Muscle layer of duodenum (tissue), 2 donors: ENCODE measurements at regions not wholly inside any gene's neighbourhood (a gene's known extent, or its start where the extent isn't known, plus 50 kb on each side); places are given as distances from the start of the nearest gene placed in this dataset.

Source experiments
- H3K27ac ChIP-seq: one replicate; pipeline ENCODE4 v1.7.0; 2013; ENCODE audit warnings: mild to moderate bottlenecking, low read length
- H3K27me3 ChIP-seq: one replicate; pipeline ENCODE4 v1.7.0; 2013; ENCODE audit warnings: low read depth, mild to moderate bottlenecking, control low read depth, low read length
- H3K36me3 ChIP-seq, 2 donors: one replicate each; pipeline ENCODE4 v1.7.0; 2013; ENCODE audit warnings: low read length in 2 of 2, control low read depth in 1 of 2, mild to moderate bottlenecking in 1 of 2; ENCODE audit not compliant: insufficient read depth in 2 of 2, control insufficient read depth in 1 of 2
- H3K4me1 ChIP-seq, 2 donors: one replicate each; pipeline ENCODE4 v1.7.0; 2013; ENCODE audit warnings: low read length in 2 of 2, mild to moderate bottlenecking in 2 of 2, control low read depth in 1 of 2, moderate library complexity in 1 of 2; ENCODE audit not compliant: insufficient read depth in 2 of 2, control insufficient read depth in 1 of 2
- H3K4me3 ChIP-seq, 2 donors: one replicate each; pipeline ENCODE4 v1.7.0; 2013; ENCODE audit warnings: low read length in 2 of 2, low read depth in 1 of 2, mild to moderate bottlenecking in 1 of 2
- H3K9me3 ChIP-seq, 2 donors: one replicate each; pipeline ENCODE4 v1.7.0; 2013; ENCODE audit warnings: low read length in 2 of 2, control low read depth in 1 of 2, mild to moderate bottlenecking in 1 of 2; ENCODE audit not compliant: control insufficient read depth in 1 of 2
- donor health status: healthy.

DNA sequence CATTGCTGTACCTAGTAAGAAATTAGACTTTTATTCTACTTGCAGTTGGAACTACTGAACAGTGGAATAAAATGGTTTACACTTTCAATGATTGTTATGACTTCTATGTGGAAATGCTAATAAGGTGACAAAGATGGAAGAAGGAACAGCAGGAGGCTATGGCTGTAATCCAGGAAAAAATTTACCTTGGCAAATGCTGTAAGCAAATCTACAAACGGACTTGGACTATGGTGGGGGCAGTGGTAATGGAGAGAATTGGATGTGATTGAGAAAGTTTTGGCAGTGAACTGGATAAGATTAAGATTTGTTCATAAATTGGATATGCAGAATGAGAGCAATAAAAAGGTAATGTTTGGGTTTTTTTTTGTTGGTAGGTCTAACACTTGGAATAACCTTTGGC is 111.0 kb upstream of the ERBB4 start:
- Histone ChIP-seq H3K36me3 (no peaks in the 10 kb centered on the region), H3K9me3 (peaks cover 0 to 6% of the 10 kb centered on the region in 2 donors), H3K4me1 (no peaks in the 10 kb centered on the region), H3K4me3 (no peak overlapping the region), H3K27ac (no peak overlapping the region), H3K27me3 (no peaks in the 10 kb centered on the region)

DNA sequence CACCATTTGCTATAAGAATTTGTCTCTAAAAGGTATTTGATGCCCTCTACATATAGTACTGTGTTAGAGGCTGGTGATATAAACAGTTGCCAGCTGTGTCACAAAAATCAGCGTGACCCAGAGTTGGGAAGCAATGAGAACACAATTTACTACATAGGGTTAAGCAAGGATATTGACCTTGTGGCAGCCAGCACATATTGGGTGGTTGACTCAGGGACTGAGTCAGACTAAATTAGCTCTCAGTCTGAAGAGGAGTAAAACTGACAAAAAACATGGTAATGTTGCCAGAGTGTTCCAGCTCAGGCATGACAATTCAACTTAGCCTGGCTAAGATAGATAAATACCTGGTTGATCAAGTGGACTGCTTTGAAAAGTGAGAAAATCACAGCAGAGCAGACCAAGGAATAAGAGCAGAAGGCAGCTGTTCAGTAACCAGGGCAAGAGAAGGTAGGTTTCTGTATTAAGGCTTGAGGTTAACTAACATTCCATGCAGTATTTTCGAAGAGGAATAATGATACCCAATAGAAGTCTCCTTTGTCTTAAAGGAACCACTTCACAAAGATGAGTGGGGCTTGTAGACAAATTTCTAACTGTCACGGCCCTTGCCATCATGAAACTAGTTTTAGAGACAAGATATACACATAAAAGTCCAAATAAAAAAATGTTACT is 108.2 kb upstream of the ERBB4 start:
- Histone ChIP-seq H3K27ac (no peak overlapping the region), H3K9me3 (no peaks in the 10 kb centered on the region), H3K27me3 (no peaks in the 10 kb centered on the region), H3K36me3 (no peaks in the 10 kb centered on the region), H3K4me3 (no peak overlapping the region), H3K4me1 (no peaks in the 10 kb centered on the region)

DNA sequence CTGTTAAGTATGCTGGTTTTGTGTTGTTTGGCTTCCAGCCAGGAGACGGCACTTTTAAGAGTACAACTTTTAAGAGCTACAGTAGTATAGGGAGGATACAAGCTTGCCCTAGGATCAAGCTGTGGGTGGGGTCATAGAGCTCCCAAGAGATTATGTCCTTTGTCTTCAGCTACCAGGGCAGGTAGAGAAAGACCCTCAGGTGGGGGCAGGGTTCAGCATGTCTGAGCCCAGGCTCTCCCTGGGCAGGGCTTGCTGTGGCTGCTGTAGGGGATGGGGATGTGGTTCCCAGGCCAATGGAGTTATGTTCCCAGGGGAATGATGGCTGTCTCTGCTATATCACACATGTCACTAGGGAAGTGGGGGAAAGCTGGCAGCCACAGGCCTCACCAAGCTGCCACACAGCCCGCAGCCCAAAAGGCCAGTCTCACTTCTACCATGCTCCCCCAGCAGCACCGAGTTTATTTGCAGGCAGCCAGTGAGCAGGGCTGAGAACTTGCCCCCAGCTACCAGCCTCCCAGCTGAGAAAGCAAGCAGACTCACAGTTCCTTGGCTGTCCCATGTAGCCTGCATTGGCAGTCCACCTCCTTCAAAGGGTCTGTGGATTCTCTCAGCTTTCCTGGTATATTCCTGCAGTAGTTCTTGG is 105.7 kb upstream of the ERBB4 start:
- no peaks in the 10 kb centered on the region for H3K4me1 ChIP-seq
- no peak overlapping the region for H3K27ac ChIP-seq
- no peaks in the 10 kb centered on the region for H3K27me3 ChIP-seq
- H3K36me3 ChIP-seq, result no peaks in the 10 kb centered on the region
- no peak overlapping the region for H3K4me3 ChIP-seq
- no peaks in the 10 kb centered on the region for H3K9me3 ChIP-seq

DNA sequence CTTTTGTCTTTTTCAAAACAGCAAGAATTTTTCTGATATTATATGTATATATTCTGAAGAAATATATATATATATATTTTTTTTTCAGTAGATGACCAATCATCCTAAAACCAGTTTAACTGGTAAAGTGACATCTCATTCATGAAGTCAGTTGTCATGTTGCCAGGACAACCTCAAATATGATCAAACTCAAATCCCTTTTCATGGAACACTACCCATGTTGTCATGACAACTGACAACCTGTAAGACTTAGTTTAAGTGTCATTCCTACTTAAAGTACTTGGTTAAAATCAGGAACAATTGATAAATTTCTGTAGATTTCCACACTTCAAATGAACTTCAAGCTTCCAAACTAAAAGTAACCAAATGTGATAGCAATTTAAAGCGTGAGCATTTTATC is 101.8 kb upstream of the ERBB4 start:
- Histone ChIP-seq H3K9me3 (peaks cover 0 to 2% of the 10 kb centered on the region in 2 donors), H3K27ac (no peak overlapping the region), H3K4me1 (no peaks in the 10 kb centered on the region), H3K4me3 (no peak overlapping the region), H3K36me3 (no peaks in the 10 kb centered on the region), H3K27me3 (no peaks in the 10 kb centered on the region)

DNA sequence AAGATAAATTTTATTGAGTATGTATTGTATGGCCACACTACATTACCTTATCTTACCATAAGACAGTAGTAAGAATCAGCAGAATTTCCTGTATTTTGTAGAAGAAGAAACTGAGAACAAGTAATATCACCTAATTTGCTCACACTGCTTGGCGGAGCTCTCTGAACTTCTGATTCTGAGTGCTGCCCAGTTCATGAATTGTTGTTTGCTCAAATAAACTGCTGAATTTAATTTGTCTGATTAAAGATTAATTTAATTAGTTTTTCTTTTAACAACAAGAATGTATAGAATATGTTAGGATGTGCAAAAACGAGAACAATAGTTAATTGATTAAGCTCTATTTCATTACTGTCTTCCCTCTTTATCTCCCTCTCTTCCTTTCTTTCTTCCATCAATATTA is 100.1 kb upstream of the ERBB4 start:
- Histone ChIP-seq H3K27ac (no peak overlapping the region), H3K36me3 (no peaks in the 10 kb centered on the region), H3K27me3 (no peaks in the 10 kb centered on the region), H3K4me1 (no peaks in the 10 kb centered on the region), H3K4me3 (no peak overlapping the region), H3K9me3 (peaks cover 0 to 2% of the 10 kb centered on the region in 2 donors)

DNA sequence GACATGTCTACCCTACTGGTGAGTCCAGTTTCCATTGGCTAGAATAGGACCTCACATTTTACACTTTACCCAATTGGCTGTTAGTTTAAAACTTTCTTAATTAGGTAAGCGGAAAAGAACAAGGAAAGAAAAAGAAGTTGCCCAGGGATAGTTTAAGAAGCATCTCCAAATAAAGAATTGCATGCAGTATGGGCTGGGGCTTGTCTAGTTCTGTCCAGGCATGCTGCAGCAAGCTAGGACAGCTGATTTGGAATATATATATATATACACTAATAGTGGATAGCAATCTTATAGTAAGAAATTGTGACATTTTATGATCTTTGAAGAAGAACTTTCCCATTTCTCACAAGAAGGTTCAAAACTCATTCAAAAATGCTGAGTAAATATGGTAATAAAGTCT is 90.0 kb upstream of the ERBB4 start:
- H3K27ac ChIP-seq, result no peak overlapping the region
- H3K36me3 ChIP-seq, result no peaks in the 10 kb centered on the region
- H3K4me1 ChIP-seq, result no peaks in the 10 kb centered on the region
- no peaks in the 10 kb centered on the region for H3K27me3 ChIP-seq
- no peaks in the 10 kb centered on the region for H3K9me3 ChIP-seq
- H3K4me3 ChIP-seq, result no peak overlapping the region

DNA sequence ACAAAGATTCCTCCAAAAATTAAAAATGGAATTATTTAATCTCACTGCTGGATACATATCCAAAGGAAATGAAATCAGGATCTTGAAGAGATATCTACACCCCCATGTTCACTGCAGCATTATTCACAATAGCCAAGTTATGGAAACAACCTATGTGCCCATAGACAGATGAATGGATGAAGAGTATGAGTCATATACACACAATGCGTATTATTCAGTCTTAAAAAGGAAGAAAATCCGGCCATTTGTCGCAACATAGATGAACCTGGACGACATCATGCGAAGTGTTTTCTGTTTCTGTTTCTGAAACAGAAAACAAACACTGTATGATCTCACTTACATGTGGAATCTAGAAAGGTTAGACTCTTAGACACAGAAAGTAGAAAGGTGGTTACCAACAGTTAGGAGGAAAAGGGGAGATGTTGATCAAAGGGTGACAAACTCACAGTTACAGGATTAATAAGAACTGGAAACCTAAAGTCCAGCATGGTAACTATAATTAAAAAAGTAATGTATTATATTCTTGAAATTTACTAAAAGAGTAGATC is 87.8 kb upstream of the ERBB4 start:
- no peaks in the 10 kb centered on the region for H3K9me3 ChIP-seq
- no peaks in the 10 kb centered on the region for H3K4me1 ChIP-seq
- no peaks in the 10 kb centered on the region for H3K27me3 ChIP-seq
- no peaks in the 10 kb centered on the region for H3K36me3 ChIP-seq
- H3K4me3 ChIP-seq, result no peak overlapping the region
- H3K27ac ChIP-seq, result no peak overlapping the region

DNA sequence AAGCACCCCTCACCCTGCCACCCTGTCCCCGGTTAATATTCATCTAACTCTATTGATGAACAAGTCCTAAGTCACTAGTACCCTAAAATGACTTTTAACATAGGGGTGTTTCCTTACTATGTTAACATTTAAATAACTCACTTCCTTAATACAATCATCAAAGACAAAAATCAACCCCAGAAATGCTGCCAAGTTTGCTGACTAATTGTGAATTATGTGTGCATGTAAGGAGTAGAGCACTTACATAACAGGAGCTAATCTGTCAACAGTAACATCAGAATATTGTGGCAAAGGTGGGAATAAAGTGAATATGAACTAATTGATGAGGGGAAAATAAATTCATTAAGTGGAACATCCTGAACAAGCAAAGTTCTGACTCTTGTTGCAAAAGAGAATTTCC is 81.4 kb upstream of the ERBB4 start:
- Histone ChIP-seq H3K4me1 (no peaks in the 10 kb centered on the region), H3K9me3 (peaks cover 0 to 4% of the 10 kb centered on the region in 2 donors), H3K4me3 (no peak overlapping the region), H3K27ac (no peak overlapping the region), H3K27me3 (no peaks in the 10 kb centered on the region), H3K36me3 (no peaks in the 10 kb centered on the region)

DNA sequence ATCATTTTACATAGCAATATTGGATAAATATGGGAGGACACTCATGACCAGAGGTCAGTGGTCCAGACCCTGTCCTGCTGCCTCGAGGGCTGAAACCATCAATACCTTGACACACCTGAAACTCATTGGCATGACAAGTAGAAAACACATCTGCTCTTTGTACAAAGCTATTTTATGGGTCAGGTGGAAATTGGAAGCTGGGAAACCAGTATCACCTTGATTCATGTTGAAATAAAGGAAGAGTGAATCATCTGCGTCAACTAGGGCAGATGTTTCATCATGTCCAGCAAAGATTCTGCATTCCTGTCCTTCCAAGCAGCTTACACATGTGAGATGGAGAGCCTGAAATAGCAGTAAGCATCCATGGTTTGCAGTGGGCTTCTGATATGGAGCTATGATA is 80.0 kb upstream of the ERBB4 start:
- Histone ChIP-seq H3K4me3 (no peak overlapping the region), H3K27ac (no peak overlapping the region), H3K27me3 (no peaks in the 10 kb centered on the region), H3K9me3 (peaks cover 0 to 4% of the 10 kb centered on the region in 2 donors), H3K4me1 (no peaks in the 10 kb centered on the region), H3K36me3 (no peaks in the 10 kb centered on the region)

DNA sequence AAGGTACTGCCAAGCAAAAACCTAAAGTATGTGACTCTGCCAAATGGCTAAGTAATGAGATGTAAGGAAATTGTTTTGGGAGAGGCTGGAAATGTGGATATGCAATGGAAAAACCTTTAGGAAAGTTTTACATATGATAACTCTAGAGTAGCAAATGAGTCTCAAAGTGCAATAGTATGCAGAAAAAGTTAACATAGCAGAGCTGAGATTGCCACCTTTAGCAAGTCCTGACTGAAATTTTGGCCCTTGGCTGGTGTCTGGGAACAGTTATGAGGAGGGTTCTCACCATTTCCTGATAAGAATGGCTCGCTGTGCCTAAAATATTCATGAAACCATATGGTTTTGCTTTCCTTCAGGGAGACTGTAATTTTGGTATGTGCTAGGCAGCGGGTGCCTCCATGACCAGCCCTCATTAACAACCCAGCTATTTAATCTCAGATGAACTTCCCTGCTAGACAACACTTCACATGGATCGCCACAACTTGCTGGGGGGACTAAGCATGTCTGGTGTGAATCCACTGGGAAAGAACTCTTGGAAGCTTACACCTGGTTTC is 72.3 kb upstream of the ERBB4 start:
- Histone ChIP-seq H3K36me3 (no peaks in the 10 kb centered on the region), H3K4me1 (no peaks in the 10 kb centered on the region), H3K4me3 (no peak overlapping the region), H3K9me3 (no peaks in the 10 kb centered on the region), H3K27me3 (no peaks in the 10 kb centered on the region), H3K27ac (no peak overlapping the region)

DNA sequence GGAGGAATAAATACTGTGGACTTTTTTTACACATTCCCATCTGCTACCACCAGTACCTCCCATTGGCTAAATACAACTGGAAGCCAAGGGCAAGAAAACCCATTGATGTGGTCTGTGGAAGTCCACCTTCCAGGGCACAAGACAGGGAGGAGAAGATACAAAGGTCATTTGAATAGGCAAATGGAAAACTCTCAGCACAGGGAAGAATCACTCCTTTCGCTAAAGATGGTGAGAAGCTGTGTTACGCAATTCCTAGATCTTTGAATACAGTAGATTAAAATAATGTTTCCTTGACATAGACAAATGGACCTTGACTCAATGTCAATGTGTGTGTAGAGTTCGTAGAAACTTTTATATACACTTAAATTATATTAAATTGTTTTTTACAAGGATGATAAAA is 70.9 kb upstream of the ERBB4 start:
- no peaks in the 10 kb centered on the region for H3K27me3 ChIP-seq
- no peaks in the 10 kb centered on the region for H3K9me3 ChIP-seq
- no peaks in the 10 kb centered on the region for H3K36me3 ChIP-seq
- no peaks in the 10 kb centered on the region for H3K4me1 ChIP-seq
- no peak overlapping the region for H3K27ac ChIP-seq
- no peak overlapping the region for H3K4me3 ChIP-seq
